Thymus (tissue), 11 donors: ENCODE measurements at regions not wholly inside any gene's neighbourhood (a gene's known extent, or its start where the extent isn't known, plus 50 kb on each side); places are given as distances from the start of the nearest gene placed in this dataset.
"Not testable (repeated sequence)": the region's sequence is repeated elsewhere in the genome, so short reads cannot be mapped to it uniquely, and the experiment has no call there.

Experiments used
- DNase-seq, 9 donors: peaks; one replicate each; pipeline ENCODE4 v3.0.0-alpha.2; 2013; ENCODE audit warnings: low spot score in 9 of 9, low read depth in 6 of 9, missing footprints in 1 of 9
- H3K27ac ChIP-seq, 2 donors: one replicate each; pipeline ENCODE4 v1.5.1; 2013; ENCODE audit warnings: control low read depth in 1 of 2, low read depth in 1 of 2, low read length in 1 of 2, mild to moderate bottlenecking in 1 of 2, moderate library complexity in 1 of 2
- H3K27me3 ChIP-seq, 2 donors: one replicate each; pipeline ENCODE4 v1.5.1; 2013; ENCODE audit warnings: low read length in 1 of 2; ENCODE audit not compliant: control insufficient read depth in 2 of 2, insufficient read depth in 1 of 2
- H3K36me3 ChIP-seq, 2 donors: one replicate each; pipeline ENCODE4 v1.5.1; 2013; ENCODE audit warnings: low read length in 1 of 2, mild to moderate bottlenecking in 1 of 2, moderate library complexity in 1 of 2; ENCODE audit not compliant: control insufficient read depth in 2 of 2, insufficient read depth in 2 of 2
- H3K4me1 ChIP-seq, 2 donors: one replicate each; pipeline ENCODE4 v1.5.1; 2013; ENCODE audit warnings: low read length in 2 of 2; ENCODE audit not compliant: control insufficient read depth in 2 of 2, insufficient read depth in 2 of 2
- H3K4me3 ChIP-seq, 2 donors: one replicate each; pipeline ENCODE4 v1.5.1; 2013; ENCODE audit warnings: low read length in 2 of 2, control low read depth in 1 of 2, mild to moderate bottlenecking in 1 of 2
- H3K9me3 ChIP-seq, 2 donors: one replicate each; pipeline ENCODE4 v1.5.1; 2013; ENCODE audit warnings: low read length in 1 of 2, mild to moderate bottlenecking in 1 of 2; ENCODE audit not compliant: control insufficient read depth in 2 of 2, insufficient read depth in 1 of 2
- WGBS: extraction: QIAGEN DNeasy Blood & Tissue Kit; methylation state at CpG from one replicate; pipeline ENCODE4 v1.1.7; 2013; 5-methylcytosine and 5-hydroxymethylcytosine counted together
- donor health status: healthy.

DNA sequence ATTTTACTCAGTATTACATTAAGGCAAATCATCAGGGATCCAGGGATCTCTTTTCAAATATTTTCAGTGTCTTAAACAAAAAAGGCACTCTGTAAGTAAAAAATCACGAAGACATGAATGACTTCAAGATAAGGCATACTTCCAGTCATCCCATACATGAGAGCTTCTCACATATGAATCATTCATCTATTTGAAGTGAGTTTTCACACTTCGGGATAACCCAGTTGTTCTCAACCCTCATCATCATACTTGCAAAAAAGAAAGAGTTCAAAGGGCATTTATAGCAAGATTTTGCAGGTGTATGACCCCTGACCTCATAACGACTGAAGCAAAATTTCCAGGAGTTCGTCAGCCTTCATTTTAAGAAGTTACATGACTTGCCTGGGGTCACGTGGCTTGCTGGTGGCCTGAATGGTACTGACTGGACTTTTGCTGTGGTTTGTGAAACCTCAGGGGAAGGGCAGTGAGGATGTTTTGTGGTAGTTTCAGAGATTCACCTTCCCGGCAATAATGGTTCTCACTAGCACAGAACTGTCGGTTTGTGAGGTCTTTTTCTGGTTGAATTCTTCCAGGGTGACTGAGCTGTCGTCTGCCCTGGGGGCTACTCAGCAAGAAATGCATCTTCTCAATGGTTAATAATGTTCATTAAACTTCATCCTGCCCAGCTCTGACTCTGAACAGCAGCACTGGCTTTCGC, 115.8 kb upstream of the SHISA3 start:
- no peak for DNase-seq
- Histone ChIP-seq H3K9me3 (no peaks in the 10 kb centered on the region), H3K4me3 (no peak overlapping the region), H3K27ac (no peak overlapping the region), H3K27me3 (no peaks in the 10 kb centered on the region), H3K36me3 (no peaks in the 10 kb centered on the region), H3K4me1 (no peaks in the 10 kb centered on the region)
- WGBS: 56% methylated on average over 9 of the region's 9 CpGs

DNA sequence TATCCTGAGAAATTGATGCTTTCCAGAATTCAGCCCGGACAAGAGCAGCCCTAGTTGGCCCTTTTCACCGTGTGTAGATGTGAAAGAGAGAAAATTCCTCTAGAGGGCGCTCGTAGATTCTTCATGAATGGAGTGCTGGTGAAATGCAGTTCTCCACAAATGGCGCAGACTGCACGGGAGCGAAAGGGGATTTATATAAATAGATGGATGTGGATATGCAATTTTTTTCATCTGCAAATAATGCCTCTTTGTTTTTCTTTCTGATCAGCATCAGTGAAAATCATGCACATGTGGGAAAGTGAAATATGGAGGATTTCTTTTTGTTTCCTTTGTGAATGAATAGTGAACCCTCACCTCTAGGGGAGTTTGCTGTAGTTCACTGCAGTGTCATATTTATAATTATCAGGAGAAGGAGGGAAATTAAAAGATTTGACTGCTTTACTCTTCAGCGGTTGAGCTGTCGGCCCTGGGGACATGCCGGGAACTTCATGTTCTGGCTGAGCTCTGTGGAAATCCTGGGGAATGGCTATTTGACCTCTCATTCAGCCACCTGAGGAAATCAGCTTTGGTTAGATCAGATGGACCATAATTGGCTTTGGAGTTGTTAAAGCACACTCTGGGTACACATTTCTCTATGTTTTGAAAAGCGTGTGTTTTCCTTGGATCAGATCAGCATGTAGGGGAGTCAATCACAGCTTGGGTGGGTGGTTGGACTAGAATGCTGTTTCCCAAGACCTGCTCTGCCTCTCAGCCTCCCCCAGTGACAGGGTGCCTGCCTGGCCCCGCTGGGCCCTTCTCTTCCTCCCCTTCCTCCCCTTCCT, 115.0 kb upstream of the SHISA3 start:
- H3K27ac ChIP-seq: no peak overlapping the region
- DNase-seq: peak; percentile 14 to 80 (median 44)
- 36% methylated on average over 12 of the region's 12 CpGs for whole genome bisulfite sequencing

GRCh38 chr4:42284030-42284429, 113.3 kb upstream of the SHISA3 start:
- Histone ChIP-seq H3K4me3 (no peak overlapping the region), H3K36me3 (no peaks in the 10 kb centered on the region), H3K27ac (no peak overlapping the region), H3K9me3 (no peaks in the 10 kb centered on the region), H3K4me1 (no peaks in the 10 kb centered on the region), H3K27me3 (no peaks in the 10 kb centered on the region)
- WGBS: 85% methylated on average over 5 of the region's 5 CpGs
- no peak for DNase-seq

More for the DNA sequence above, 115.0 kb upstream of the SHISA3 start:
- H3K27me3 ChIP-seq: no peaks in the 10 kb centered on the region
- no peaks in the 10 kb centered on the region for H3K9me3 ChIP-seq
- H3K4me3 ChIP-seq: no peak overlapping the region
- no peaks in the 10 kb centered on the region for H3K4me1 ChIP-seq
- no peaks in the 10 kb centered on the region for H3K36me3 ChIP-seq

DNA sequence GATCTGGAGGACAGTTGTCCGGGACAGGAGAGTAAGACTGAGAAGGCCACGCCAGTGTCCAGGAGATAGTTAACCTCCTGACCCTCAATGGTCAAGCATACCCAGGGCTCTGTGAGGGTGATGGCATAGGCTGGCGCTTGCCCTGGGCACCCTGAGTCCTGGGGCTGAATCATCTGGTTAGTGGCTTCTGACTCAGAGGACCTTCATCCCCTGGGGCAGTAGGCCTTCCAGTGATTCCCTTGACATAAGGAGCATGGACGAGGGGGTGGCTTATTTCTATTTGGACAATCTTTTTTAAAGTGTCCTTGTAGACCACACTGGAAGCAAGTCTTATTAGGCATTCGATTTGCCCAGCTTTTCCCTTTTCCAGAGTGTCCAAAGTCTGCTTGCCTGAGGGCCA, 108.4 kb upstream of the SHISA3 start:
- not testable (repeated sequence) for H3K4me3 ChIP-seq, H3K36me3 ChIP-seq, H3K9me3 ChIP-seq, H3K4me1 ChIP-seq, H3K27me3 ChIP-seq, DNase-seq, H3K27ac ChIP-seq
- 85% methylated on average over 5 of the region's 5 CpGs for WGBS

GRCh38 chr4:42292192-42292591, 105.1 kb upstream of the SHISA3 start:
- H3K4me1 ChIP-seq, DNase-seq, H3K4me3 ChIP-seq, H3K36me3 ChIP-seq, H3K27me3 ChIP-seq, H3K9me3 ChIP-seq, H3K27ac ChIP-seq: not testable (repeated sequence)
- WGBS: 98% methylated on average over 9 of the region's 9 CpGs

DNA sequence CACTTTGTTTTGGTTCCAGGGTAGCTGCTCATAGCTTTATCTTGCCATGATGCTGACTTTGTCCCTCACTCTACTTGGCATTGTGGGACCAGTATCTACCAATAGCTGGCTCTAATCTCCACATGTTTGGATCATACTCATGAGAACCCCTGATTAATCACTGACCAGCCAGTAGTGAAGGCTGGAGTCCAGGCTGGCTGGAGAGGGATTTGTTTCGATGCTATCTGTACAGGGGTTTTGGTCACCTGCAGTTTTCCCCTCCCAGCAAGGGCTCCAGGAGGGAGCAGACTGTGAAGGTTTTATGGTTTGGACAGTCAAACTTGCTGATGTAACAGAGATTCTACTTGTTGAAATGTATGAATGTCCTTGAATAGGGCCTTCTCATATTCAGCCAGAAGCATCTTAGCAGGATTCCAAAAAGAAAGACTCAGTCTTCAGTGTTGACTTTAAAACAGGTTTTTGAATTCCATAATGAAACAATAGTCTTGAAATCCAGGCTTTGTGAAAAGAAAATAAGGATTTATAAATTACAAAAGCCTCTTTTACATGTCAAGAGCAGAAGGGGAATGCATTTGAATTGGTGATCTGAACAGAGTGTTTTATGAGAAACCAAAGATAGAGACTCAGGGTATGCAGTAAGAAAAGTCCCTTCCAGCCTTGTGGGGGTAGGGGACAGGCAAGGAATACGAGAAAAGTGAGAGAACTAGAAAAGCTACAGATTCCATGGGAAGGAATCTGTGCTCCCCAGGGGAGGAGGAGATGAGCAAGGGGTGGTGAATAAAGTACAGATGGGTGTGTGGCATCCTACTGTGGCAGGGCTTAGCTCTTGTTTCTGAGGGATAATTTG, 103.1 kb upstream of the SHISA3 start:
- H3K4me1 ChIP-seq: no peaks in the 10 kb centered on the region
- no peaks in the 10 kb centered on the region for H3K9me3 ChIP-seq
- DNase-seq: no peak
- H3K27me3 ChIP-seq: no peaks in the 10 kb centered on the region
- no peak overlapping the region for H3K27ac ChIP-seq
- H3K4me3 ChIP-seq: no peak overlapping the region
- WGBS: 82% methylated on average over 2 of the region's 2 CpGs
- no peaks in the 10 kb centered on the region for H3K36me3 ChIP-seq

- WGBS: 95% methylated on average over 3 of the region's 3 CpGs
- Histone ChIP-seq H3K36me3 (no peaks in the 10 kb centered on the region), H3K9me3 (no peaks in the 10 kb centered on the region), H3K4me3 (no peak overlapping the region), H3K4me1 (no peaks in the 10 kb centered on the region), H3K27me3 (no peaks in the 10 kb centered on the region), H3K27ac (no peak overlapping the region)
- DNase-seq: no peak
Observed at GRCh38 chr4:42296196-42296595, 101.1 kb upstream of the SHISA3 start.

GRCh38 chr4:42302348-42302747, 94.9 kb upstream of the SHISA3 start:
- WGBS: 36% methylated on average over 4 of the region's 4 CpGs
- Histone ChIP-seq H3K4me3 (no peak overlapping the region), H3K9me3 (no peaks in the 10 kb centered on the region), H3K36me3 (no peaks in the 10 kb centered on the region), H3K4me1 (no peaks in the 10 kb centered on the region), H3K27me3 (no peaks in the 10 kb centered on the region), H3K27ac (no peak overlapping the region)
- DNase-seq: no peak
